ENCODE measurements at regions not wholly inside any gene's neighbourhood (a gene's known extent, or its start where the extent isn't known, plus 50 kb on each side); places are given as distances from the start of the nearest gene placed in this dataset.

DNA sequence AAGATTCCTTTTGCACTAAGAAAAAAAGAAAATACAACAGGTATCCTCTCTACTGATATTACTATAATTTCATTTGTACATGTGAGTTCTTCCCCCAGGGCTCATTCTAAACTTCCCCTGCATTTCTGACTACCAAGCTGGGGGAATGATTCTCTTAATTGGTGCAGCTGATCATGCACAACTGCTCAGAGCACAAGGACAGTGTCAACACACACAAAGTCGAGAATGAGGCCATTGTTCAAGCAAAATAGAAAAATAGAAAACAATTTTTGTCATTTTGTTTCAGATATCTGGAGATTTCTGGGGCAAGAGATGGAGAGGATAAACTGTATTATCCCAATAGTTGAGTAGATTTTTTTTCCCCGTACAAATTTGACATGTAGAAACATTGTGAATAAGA is 236.3 kb downstream of the HAO1 start:
- H2AFZ ChIP-seq (replicated peaks; ENCODE audit: low read length, poor library complexity): no peak overlapping the region
- no peak overlapping the region for H3K9ac ChIP-seq (ENCODE audit: low read depth, low read length)
- no peak overlapping the region for H3K56ac ChIP-seq (ENCODE audit: extremely low read depth, insufficient read depth, low read length)
- no peak overlapping the region for H3K23ac ChIP-seq (ENCODE audit: low read depth, low read length)
- no peaks in the 10 kb centered on the region for H3K4me1 ChIP-seq (ENCODE audit: control insufficient read depth, insufficient read depth, low read length)
- H2BK15ac ChIP-seq (ENCODE audit: low read depth, low read length): no peak overlapping the region
- dilution Hi-C loops (cut with HindIII; ENCODE audit: low sequenced_read_pairs, unreplicated experiment): no loop called here
- no TSS peak for BruUV-seq (replicated peaks)
- ATAC-seq (ENCODE audit: low read depth) (no peak), DNase-seq (no peak)
- WGBS, 2 experiments (ENCODE audit: extremely low coverage in 2 of 2, insufficient read length in 1 of 2): no CpG with 5 or more reads among the region's 2 CpGs
- no peak overlapping the region for H2BK5ac ChIP-seq (ENCODE audit: low read depth, low read length, poor library complexity, severe bottlenecking)
- H4K20me1 ChIP-seq (ENCODE audit: insufficient read depth, low read length): no peaks in the 10 kb centered on the region
- TF ChIP-seq RCOR1 (IDR thresholded peaks at IDR 0.05; ENCODE audit: insufficient replicate concordance, low read length): no peak
- TF ChIP-seq MAZ (IDR thresholded peaks at IDR 0.05; ENCODE audit: borderline replicate concordance, low read depth, low read length): no peak
- TF ChIP-seq MAFK (IDR thresholded peaks at IDR 0.05; ENCODE audit: low read depth, low read length): no peak
- no peak for TF ChIP-seq CEBPB (IDR thresholded peaks at IDR 0.05; ENCODE audit: low read depth, low read length)
- TF ChIP-seq RAD21 (IDR thresholded peaks at IDR 0.05; ENCODE audit: low read length): no peak
- TF ChIP-seq USF2 (IDR thresholded peaks at IDR 0.05; ENCODE audit: low read depth, low read length): no peak
- CTCF ChIA-PET: interaction anchor here (0.6 to 0.7 kb wide), 2 partner anchors 47 to 105 kb away, joined by 3 read pairs; no protein-coding TSS in a partner anchor
- no peak overlapping the region for H3K18ac ChIP-seq (ENCODE audit: low read depth, low read length)
- H2BK120ac ChIP-seq (ENCODE audit: low read depth, low read length): no peak overlapping the region
- H3K79me1 ChIP-seq (ENCODE audit: low read depth in 1 of 2, low read length in 2 of 2): no peaks in the 10 kb centered on the region
- H4K8ac ChIP-seq (ENCODE audit: low read depth in 2 of 2, low read length in 2 of 2): no peak overlapping the region
- in situ Hi-C loops (cut with MboI; ENCODE audit: low sequenced_read_pairs): no loop called here
- H2AK5ac ChIP-seq (ENCODE audit: low read depth, low read length): no peak overlapping the region
- H3K27ac ChIP-seq (ENCODE audit: insufficient read depth, low read length): no peak overlapping the region
- H3K27me3 ChIP-seq (ENCODE audit: control insufficient read depth, insufficient read depth, low read length): no peaks in the 10 kb centered on the region; the same call in 1 of the 2 replicates
- no peaks in the 10 kb centered on the region for H3K9me1 ChIP-seq (ENCODE audit: insufficient read depth, low read length)
- no peak overlapping the region for H3K4me3 ChIP-seq (ENCODE audit: insufficient read depth, low read depth, low read length)
- H4K91ac ChIP-seq (ENCODE audit: insufficient read depth, low read depth, low read length): no peak overlapping the region
- H2AK9ac ChIP-seq (replicated peaks; ENCODE audit: low read depth, low read length, poor library complexity): no peak overlapping the region
- H3K36me3 ChIP-seq (ENCODE audit: control insufficient read depth, insufficient read depth, low read length): no peaks in the 10 kb centered on the region
- no peak overlapping the region for H3K4me2 ChIP-seq (ENCODE audit: low read depth, low read length)
- POLR2A ChIA-PET (ENCODE audit: unreplicated experiment): no interaction called here
- intact Hi-C loops (cut with micrococcal nuclease): no loop called here
- H3K14ac ChIP-seq (replicated peaks; ENCODE audit: low read depth, low read length): no peak overlapping the region
- no peak overlapping the region for H2BK20ac ChIP-seq (ENCODE audit: low read depth, low read length)
- no peak overlapping the region for H3K4ac ChIP-seq (ENCODE audit: low read depth, low read length)
- H3K9me3 ChIP-seq (ENCODE audit: control insufficient read depth, insufficient read depth, low read length): no peaks in the 10 kb centered on the region
- H4K5ac ChIP-seq (ENCODE audit: low read depth, low read length): no peak overlapping the region
